ENCODE measurements at regions not wholly inside any gene's neighbourhood (a gene's known extent, or its start where the extent isn't known, plus 50 kb on each side); places are given as distances from the start of the nearest gene placed in this dataset.

- H3K9me2 ChIP-seq (replicated peaks; ENCODE audit: insufficient read depth, low read length), result no peaks in the 10 kb centered on the region
- H3K36me3 ChIP-seq (replicated peaks; ENCODE audit: insufficient read depth, low read length), result no peaks in the 10 kb centered on the region
- H3K79me2 ChIP-seq (ENCODE audit: low read length), result no peaks in the 10 kb centered on the region
- H3K4me3 ChIP-seq (ENCODE audit: low read length), result no peak overlapping the region
- no peaks in the 10 kb centered on the region for H4K20me1 ChIP-seq (ENCODE audit: insufficient read depth, low read length)
- no peak for DNase-seq
- no peak overlapping the region for H3K27ac ChIP-seq (ENCODE audit: low read length)
- TF ChIP-seq CTCF (IDR thresholded peaks at IDR 0.05; ENCODE audit: low read length) (no peak), EZH2phosphoT487 (IDR thresholded peaks at IDR 0.05; ENCODE audit: low read length) (no peak), EZH2 (optimal IDR thresholded peaks at IDR 0.05; ENCODE audit: low read depth, low read length) (no peak)
- H2AFZ ChIP-seq (ENCODE audit: low read length), result no peak overlapping the region
- H3K9ac ChIP-seq (ENCODE audit: low read length), result no peak overlapping the region
- no peaks in the 10 kb centered on the region for H3K9me3 ChIP-seq (replicated peaks; ENCODE audit: insufficient read depth, low read length)
- H3K27me3 ChIP-seq (replicated peaks; ENCODE audit: insufficient read depth, low read length), result no peaks in the 10 kb centered on the region
- no peaks in the 10 kb centered on the region for H3F3A ChIP-seq (ENCODE audit: insufficient read depth, low read length)
- H3K4me2 ChIP-seq (ENCODE audit: low read depth, low read length), result no peak overlapping the region
- H3K4me1 ChIP-seq (ENCODE audit: low read length), result no peaks in the 10 kb centered on the region
Observed at GRCh38 chr7:131173145-131173890, 154.4 kb upstream of the MKLN1 start.

GRCh38 chr7:131174391-131174790, 153.3 kb upstream of the MKLN1 start:
- H3K4me2 ChIP-seq (ENCODE audit: low read depth, low read length), result no peak overlapping the region
- no peaks in the 10 kb centered on the region for H3K27me3 ChIP-seq (replicated peaks; ENCODE audit: insufficient read depth, low read length)
- H3K4me3 ChIP-seq (ENCODE audit: low read length), result no peak overlapping the region
- no peak overlapping the region for H2AFZ ChIP-seq (ENCODE audit: low read length)
- no peak for TF ChIP-seq CTCF (IDR thresholded peaks at IDR 0.05; ENCODE audit: low read length)
- TF ChIP-seq EZH2 (optimal IDR thresholded peaks at IDR 0.05; ENCODE audit: low read depth, low read length), result no peak
- H3K36me3 ChIP-seq (replicated peaks; ENCODE audit: insufficient read depth, low read length), result no peaks in the 10 kb centered on the region
- no peaks in the 10 kb centered on the region for H4K20me1 ChIP-seq (ENCODE audit: insufficient read depth, low read length)
- H3K4me1 ChIP-seq (ENCODE audit: low read length), result no peaks in the 10 kb centered on the region
- H3K9ac ChIP-seq (ENCODE audit: low read length), result no peak overlapping the region
- no peaks in the 10 kb centered on the region for H3K9me3 ChIP-seq (replicated peaks; ENCODE audit: insufficient read depth, low read length)
- no peak for DNase-seq
- no peak overlapping the region for H3K27ac ChIP-seq (ENCODE audit: low read length)
- H3K9me2 ChIP-seq (replicated peaks; ENCODE audit: insufficient read depth, low read length), result no peaks in the 10 kb centered on the region
- H3K79me2 ChIP-seq (ENCODE audit: low read length), result no peaks in the 10 kb centered on the region
- no peaks in the 10 kb centered on the region for H3F3A ChIP-seq (ENCODE audit: insufficient read depth, low read length)

- Histone ChIP-seq H3K36me3 (replicated peaks; ENCODE audit: insufficient read depth, low read length) (no peaks in the 10 kb centered on the region), H3K27me3 (replicated peaks; ENCODE audit: insufficient read depth, low read length) (no peaks in the 10 kb centered on the region), H3K9ac (ENCODE audit: low read length) (no peak overlapping the region), H3K27ac (ENCODE audit: low read length) (no peak overlapping the region), H3K79me2 (ENCODE audit: low read length) (no peaks in the 10 kb centered on the region), H2AFZ (ENCODE audit: low read length) (no peak overlapping the region), H3K4me3 (ENCODE audit: low read length) (no peak overlapping the region), H3K9me2 (replicated peaks; ENCODE audit: insufficient read depth, low read length) (no peaks in the 10 kb centered on the region), H4K20me1 (ENCODE audit: insufficient read depth, low read length) (no peaks in the 10 kb centered on the region), H3K4me2 (ENCODE audit: low read depth, low read length) (no peak overlapping the region), H3F3A (ENCODE audit: insufficient read depth, low read length) (no peaks in the 10 kb centered on the region), H3K4me1 (ENCODE audit: low read length) (no peaks in the 10 kb centered on the region), H3K9me3 (replicated peaks; ENCODE audit: insufficient read depth, low read length) (no peaks in the 10 kb centered on the region)
- TF ChIP-seq CTCF (IDR thresholded peaks at IDR 0.05; ENCODE audit: low read length) (no peak), EZH2 (optimal IDR thresholded peaks at IDR 0.05; ENCODE audit: low read depth, low read length) (no peak), EZH2phosphoT487 (IDR thresholded peaks at IDR 0.05; ENCODE audit: low read length) (no peak)
- DNase-seq, result no peak
Observed at GRCh38 chr7:131174855-131175254, 152.8 kb upstream of the MKLN1 start.
